ENCODE measurements at regions not wholly inside any gene's neighbourhood (a gene's known extent, or its start where the extent isn't known, plus 50 kb on each side); places are given as distances from the start of the nearest gene placed in this dataset.

DNA sequence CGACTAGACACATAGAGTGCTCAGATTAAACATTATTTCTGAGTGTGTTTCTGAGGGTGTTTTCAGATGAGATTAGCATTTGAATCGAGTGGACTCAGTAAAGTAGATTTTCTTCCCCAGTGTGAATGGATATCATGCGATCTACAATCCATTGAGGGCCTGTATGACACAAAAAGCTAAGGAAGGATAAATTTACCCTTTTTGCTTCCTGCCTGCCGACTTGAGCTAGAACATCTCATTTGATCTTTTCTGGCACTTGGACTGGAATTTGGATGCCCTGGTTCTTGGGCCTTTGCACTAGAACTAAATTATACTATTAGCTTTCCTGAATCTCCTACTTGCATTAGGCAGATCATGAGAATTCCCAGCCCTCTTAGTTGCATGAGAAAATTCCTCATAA lies 675.8 kb downstream of the DOK5 start:
- no peak overlapping the region for H3K4me3 Mint-ChIP-seq
- H3K27me3 ChIP-seq (ENCODE audit: insufficient read depth), result no peaks in the 10 kb centered on the region
- no peaks in the 10 kb centered on the region for H3K27me3 Mint-ChIP-seq (ENCODE audit: insufficient read depth, low read depth, poor library complexity)
- H3K4me3 ChIP-seq, result no peak overlapping the region
- H3K36me3 Mint-ChIP-seq (ENCODE audit: low read depth), result peaks cover 18% of the 10 kb centered on the region
- TF ChIP-seq CREB1 (CRISPR knock-in tag; IDR thresholded peaks at IDR 0.05; ENCODE audit: low read depth), result no peak
- TF ChIP-seq, protein P1, sequence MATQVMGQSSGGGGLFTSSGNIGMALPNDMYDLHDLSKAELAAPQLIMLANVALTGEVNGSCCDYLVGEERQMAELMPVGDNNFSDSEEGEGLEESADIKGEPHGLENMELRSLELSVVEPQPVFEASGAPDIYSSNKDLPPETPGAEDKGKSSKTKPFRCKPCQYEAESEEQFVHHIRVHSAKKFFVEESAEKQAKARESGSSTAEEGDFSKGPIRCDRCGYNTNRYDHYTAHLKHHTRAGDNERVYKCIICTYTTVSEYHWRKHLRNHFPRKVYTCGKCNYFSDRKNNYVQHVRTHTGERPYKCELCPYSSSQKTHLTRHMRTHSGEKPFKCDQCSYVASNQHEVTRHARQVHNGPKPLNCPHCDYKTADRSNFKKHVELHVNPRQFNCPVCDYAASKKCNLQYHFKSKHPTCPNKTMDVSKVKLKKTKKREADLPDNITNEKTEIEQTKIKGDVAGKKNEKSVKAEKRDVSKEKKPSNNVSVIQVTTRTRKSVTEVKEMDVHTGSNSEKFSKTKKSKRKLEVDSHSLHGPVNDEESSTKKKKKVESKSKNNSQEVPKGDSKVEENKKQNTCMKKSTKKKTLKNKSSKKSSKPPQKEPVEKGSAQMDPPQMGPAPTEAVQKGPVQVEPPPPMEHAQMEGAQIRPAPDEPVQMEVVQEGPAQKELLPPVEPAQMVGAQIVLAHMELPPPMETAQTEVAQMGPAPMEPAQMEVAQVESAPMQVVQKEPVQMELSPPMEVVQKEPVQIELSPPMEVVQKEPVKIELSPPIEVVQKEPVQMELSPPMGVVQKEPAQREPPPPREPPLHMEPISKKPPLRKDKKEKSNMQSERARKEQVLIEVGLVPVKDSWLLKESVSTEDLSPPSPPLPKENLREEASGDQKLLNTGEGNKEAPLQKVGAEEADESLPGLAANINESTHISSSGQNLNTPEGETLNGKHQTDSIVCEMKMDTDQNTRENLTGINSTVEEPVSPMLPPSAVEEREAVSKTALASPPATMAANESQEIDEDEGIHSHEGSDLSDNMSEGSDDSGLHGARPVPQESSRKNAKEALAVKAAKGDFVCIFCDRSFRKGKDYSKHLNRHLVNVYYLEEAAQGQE (IDR thresholded peaks at IDR 0.05; ENCODE audit: unreplicated experiment), result no peak
- no peak for TF ChIP-seq NANOG (IDR thresholded peaks at IDR 0.05; ENCODE audit: borderline replicate concordance)
- TF ChIP-seq JUNB (IDR thresholded peaks at IDR 0.05; ENCODE audit: unreplicated experiment), result no peak
- TF ChIP-seq, protein P2, sequence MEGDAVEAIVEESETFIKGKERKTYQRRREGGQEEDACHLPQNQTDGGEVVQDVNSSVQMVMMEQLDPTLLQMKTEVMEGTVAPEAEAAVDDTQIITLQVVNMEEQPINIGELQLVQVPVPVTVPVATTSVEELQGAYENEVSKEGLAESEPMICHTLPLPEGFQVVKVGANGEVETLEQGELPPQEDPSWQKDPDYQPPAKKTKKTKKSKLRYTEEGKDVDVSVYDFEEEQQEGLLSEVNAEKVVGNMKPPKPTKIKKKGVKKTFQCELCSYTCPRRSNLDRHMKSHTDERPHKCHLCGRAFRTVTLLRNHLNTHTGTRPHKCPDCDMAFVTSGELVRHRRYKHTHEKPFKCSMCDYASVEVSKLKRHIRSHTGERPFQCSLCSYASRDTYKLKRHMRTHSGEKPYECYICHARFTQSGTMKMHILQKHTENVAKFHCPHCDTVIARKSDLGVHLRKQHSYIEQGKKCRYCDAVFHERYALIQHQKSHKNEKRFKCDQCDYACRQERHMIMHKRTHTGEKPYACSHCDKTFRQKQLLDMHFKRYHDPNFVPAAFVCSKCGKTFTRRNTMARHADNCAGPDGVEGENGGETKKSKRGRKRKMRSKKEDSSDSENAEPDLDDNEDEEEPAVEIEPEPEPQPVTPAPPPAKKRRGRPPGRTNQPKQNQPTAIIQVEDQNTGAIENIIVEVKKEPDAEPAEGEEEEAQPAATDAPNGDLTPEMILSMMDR (conservative IDR thresholded peaks at IDR 0.05; ENCODE audit: low read depth in 2 of 2), result no peak
- no peak for TF ChIP-seq EZH2phosphoT487 (IDR thresholded peaks at IDR 0.05; ENCODE audit: unreplicated experiment)
- TF ChIP-seq ZNF331 (CRISPR knock-in tag; IDR thresholded peaks at IDR 0.05; ENCODE audit: low read depth), result no peak
- TF ChIP-seq, protein P3, sequence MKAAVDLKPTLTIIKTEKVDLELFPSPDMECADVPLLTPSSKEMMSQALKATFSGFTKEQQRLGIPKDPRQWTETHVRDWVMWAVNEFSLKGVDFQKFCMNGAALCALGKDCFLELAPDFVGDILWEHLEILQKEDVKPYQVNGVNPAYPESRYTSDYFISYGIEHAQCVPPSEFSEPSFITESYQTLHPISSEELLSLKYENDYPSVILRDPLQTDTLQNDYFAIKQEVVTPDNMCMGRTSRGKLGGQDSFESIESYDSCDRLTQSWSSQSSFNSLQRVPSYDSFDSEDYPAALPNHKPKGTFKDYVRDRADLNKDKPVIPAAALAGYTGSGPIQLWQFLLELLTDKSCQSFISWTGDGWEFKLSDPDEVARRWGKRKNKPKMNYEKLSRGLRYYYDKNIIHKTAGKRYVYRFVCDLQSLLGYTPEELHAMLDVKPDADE (IDR thresholded peaks at IDR 0.05), result no peak
- no peak for TF ChIP-seq STAT1 (IDR thresholded peaks at IDR 0.05; ENCODE audit: unreplicated experiment)
- TF ChIP-seq, protein P4, sequence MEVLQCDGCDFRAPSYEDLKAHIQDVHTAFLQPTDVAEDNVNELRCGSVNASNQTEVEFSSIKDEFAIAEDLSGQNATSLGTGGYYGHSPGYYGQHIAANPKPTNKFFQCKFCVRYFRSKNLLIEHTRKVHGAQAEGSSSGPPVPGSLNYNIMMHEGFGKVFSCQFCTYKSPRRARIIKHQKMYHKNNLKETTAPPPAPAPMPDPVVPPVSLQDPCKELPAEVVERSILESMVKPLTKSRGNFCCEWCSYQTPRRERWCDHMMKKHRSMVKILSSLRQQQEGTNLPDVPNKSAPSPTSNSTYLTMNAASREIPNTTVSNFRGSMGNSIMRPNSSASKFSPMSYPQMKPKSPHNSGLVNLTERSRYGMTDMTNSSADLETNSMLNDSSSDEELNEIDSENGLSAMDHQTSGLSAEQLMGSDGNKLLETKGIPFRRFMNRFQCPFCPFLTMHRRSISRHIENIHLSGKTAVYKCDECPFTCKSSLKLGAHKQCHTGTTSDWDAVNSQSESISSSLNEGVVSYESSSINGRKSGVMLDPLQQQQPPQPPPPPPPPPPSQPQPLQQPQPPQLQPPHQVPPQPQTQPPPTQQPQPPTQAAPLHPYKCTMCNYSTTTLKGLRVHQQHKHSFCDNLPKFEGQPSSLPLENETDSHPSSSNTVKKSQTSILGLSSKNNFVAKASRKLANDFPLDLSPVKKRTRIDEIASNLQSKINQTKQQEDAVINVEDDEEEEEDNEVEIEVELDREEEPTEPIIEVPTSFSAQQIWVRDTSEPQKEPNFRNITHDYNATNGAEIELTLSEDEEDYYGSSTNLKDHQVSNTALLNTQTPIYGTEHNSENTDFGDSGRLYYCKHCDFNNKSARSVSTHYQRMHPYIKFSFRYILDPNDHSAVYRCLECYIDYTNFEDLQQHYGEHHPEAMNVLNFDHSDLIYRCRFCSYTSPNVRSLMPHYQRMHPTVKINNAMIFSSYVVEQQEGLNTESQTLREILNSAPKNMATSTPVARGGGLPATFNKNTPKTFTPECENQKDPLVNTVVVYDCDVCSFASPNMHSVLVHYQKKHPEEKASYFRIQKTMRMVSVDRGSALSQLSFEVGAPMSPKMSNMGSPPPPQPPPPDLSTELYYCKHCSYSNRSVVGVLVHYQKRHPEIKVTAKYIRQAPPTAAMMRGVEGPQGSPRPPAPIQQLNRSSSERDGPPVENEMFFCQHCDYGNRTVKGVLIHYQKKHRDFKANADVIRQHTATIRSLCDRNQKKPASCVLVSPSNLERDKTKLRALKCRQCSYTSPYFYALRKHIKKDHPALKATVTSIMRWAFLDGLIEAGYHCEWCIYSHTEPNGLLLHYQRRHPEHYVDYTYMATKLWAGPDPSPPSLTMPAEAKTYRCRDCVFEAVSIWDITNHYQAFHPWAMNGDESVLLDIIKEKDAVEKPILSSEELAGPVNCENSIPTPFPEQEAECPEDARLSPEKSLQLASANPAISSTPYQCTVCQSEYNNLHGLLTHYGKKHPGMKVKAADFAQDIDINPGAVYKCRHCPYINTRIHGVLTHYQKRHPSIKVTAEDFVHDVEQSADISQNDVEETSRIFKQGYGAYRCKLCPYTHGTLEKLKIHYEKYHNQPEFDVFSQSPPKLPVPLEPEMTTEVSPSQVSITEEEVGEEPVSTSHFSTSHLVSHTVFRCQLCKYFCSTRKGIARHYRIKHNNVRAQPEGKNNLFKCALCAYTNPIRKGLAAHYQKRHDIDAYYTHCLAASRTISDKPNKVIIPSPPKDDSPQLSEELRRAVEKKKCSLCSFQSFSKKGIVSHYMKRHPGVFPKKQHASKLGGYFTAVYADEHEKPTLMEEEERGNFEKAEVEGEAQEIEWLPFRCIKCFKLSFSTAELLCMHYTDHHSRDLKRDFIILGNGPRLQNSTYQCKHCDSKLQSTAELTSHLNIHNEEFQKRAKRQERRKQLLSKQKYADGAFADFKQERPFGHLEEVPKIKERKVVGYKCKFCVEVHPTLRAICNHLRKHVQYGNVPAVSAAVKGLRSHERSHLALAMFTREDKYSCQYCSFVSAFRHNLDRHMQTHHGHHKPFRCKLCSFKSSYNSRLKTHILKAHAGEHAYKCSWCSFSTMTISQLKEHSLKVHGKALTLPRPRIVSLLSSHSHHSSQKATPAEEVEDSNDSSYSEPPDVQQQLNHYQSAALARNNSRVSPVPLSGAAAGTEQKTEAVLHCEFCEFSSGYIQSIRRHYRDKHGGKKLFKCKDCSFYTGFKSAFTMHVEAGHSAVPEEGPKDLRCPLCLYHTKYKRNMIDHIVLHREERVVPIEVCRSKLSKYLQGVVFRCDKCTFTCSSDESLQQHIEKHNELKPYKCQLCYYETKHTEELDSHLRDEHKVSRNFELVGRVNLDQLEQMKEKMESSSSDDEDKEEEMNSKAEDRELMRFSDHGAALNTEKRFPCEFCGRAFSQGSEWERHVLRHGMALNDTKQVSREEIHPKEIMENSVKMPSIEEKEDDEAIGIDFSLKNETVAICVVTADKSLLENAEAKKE (CRISPR knock-in tag; IDR thresholded peaks at IDR 0.05), result no peak
- TF ChIP-seq ZNF114 (CRISPR knock-in tag; IDR thresholded peaks at IDR 0.05), result no peak
- TF ChIP-seq EZH2 (IDR thresholded peaks at IDR 0.05; ENCODE audit: low read depth, unreplicated experiment), result no peak
- no peak for TF ChIP-seq POLR2AphosphoS5 (IDR thresholded peaks at IDR 0.05; ENCODE audit: low read depth)
- H3K9me2 ChIP-seq (ENCODE audit: insufficient read depth), result no peaks in the 10 kb centered on the region
- DNase-seq (ENCODE audit: low spot score) (no peak), ATAC-seq (no peak)
- H4K20me1 ChIP-seq (replicated peaks; ENCODE audit: insufficient read depth), result no peaks in the 10 kb centered on the region
- H3K27ac ChIP-seq (ENCODE audit: low read depth), result no peak overlapping the region
- no peaks in the 10 kb centered on the region for H3K79me2 ChIP-seq (replicated peaks; ENCODE audit: insufficient read depth)
- H3K4me1 ChIP-seq (ENCODE audit: insufficient read depth), result no peaks in the 10 kb centered on the region
- H3K36me3 ChIP-seq (ENCODE audit: insufficient read depth), result peaks cover 22% of the 10 kb centered on the region
- H3K4me2 ChIP-seq, result no peak overlapping the region
- H2AFZ ChIP-seq, result no peak overlapping the region
- H3K27ac Mint-ChIP-seq, result no peak overlapping the region
- H3F3A ChIP-seq (replicated peaks; ENCODE audit: low read depth), result no peaks in the 10 kb centered on the region
- peaks cover 91% of the 10 kb centered on the region for H3K9me3 Mint-ChIP-seq
- H3K4me1 Mint-ChIP-seq, result no peaks in the 10 kb centered on the region

All from GM23338 (cell line).